GM10847 (cell line): ENCODE measurements at regions not wholly inside any gene's neighbourhood (a gene's known extent, or its start where the extent isn't known, plus 50 kb on each side); places are given as distances from the start of the nearest gene placed in this dataset.

Source experiments
- POLR2A ChIP-seq: IDR thresholded peaks from 2 replicates; pipeline ENCODE4 v1.6.1; 2011; ENCODE audit not compliant: insufficient read length; ENCODE audit errors: extremely low read depth

DNA sequence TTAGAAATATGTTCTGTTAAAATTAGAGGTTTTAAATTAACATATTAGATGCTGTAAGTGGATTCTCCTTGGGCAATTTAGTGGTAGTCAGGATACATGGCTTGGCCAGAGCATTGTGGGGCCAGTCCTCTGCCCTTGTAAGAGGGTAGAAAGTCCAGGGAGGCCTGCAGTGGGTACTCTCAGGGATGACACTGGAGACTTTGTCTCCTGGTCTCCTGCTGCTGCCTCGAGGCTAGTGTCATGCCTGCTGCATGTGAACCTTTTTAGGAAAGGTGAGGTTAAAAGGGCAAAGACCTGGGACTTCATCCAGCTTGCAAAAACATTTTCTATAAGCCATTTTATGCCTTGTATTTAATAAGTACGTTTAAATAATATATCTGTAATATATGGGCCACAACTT is 96.8 kb upstream of the PROK2 start:
- no peak for TF ChIP-seq POLR2A

DNA sequence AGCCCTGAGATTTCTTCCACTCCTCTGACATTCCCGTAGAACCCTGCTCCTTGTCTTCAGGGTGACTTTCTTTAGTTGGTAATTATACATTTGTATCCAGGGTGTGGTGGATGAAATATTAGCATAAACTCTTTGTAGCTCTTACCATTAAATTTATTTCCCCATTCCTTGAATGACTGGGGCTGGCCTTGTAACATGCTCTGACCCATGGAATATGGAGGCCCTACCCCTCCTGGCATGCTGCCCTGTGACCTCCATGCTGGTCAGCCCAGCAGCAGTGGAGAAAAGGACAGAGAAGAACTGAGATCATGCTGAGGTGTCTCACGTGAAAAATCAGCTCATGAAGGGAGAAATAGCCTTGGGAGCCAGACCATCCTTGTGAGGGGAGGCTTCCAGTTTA is 96.1 kb upstream of the PROK2 start:
- TF ChIP-seq POLR2A: no peak

DNA sequence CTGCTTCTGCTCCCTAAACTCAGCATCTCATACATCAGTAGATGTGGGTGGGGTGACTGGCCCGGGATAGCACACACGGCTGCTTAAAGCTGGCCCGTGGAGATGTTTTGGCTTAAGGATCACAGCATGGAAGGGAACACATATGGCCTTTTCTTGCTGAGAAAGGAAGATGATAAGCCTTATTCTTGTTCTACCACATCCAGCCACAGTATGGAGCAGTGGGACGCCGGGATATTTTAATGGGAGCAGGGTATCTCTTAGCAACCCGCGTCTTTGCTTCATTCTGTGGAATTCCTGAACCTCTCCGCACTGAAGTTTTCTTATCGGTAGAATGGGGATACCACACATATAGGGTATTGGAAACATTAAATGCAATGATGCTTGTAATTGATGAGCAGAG is 94.1 kb upstream of the PROK2 start:
- no peak for TF ChIP-seq POLR2A

DNA sequence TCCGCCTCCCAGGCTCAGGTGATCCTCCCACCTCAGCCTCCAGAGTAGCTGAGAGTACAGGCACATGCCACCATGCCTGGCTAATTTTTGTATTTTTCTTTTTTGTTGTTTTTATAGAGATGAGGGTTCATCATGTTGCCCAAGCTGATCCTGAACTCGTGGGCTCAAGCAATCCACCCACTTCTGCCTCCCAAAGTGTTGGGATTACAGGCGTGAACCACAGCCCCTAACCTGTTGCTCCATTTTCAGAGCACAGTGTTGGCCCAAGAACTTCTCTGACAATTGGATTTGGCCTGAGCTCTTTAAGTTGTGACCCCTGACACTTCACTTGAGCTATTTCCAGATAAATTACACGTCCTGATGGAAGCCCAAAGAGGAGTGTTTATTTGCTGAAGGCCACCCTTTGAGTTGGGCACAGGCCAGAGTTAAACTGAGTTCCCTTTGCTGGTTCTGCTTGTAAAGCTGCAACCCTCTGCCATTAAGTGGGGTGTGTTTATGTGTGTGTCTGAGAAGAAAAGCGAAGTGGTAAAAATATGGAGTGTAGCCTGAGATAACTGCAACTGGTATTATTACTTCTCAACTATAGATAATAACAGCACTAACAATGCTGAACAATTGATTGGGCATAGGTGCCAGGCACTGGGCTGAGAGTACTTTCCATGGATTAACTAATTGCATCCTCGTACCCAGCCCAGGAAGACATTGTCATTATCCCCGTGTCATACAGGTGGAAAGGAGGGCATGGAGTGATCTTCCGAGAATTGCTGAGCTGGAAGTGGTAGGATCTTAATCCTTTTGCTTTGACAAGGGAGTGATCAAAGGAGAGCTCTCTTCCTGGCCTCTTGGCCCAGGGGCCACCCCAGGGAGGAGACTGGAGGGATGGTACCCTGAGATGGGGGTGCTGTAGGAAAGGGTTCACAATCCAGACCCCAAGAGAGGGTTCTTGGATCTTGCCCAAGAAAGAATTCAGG is 91.5 kb upstream of the PROK2 start:
- no peak for TF ChIP-seq POLR2A

DNA sequence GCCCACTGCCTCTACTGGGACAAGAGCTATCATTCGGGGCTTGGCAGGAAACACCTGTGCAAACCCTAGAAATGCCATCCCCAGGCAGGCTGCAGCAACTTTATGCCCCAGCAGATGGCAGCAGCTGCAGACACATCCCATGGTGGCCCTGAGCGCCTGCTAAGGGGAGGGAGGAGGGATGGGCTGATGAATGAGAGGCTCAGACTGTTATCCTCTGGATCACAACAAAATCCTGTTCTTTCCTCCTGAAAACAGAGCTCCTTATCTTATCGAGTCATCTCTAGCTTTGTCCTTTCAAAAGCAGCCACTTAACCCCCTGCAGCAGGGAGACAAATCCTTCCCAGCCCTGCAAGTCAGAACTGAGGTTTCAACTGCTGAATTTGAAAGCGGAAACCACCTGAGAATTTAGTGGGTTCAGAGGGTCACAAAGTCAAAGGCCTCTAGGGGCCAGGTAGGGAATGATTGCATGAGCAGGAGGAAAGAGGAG is 90.6 kb upstream of the PROK2 start:
- no peak for TF ChIP-seq POLR2A

DNA sequence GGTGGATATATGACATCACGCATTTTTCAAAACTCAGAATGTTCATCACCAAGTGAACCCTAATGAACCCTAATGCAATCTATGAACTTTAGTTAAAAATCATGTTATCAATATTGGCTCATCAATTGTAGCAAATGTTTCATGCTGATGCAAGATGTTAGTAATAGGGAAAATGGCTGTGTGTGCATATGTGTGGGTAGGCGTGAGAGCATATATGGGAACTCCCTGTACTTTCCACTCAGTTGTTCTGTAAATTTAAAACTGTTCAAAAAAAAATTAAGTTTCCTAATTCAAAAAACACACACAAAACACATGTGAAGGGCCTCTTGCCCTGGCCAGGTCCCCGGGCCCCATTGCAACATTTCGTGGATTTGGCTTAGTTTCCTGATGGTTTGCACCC is 89.7 kb upstream of the PROK2 start:
- no peak for TF ChIP-seq POLR2A

DNA sequence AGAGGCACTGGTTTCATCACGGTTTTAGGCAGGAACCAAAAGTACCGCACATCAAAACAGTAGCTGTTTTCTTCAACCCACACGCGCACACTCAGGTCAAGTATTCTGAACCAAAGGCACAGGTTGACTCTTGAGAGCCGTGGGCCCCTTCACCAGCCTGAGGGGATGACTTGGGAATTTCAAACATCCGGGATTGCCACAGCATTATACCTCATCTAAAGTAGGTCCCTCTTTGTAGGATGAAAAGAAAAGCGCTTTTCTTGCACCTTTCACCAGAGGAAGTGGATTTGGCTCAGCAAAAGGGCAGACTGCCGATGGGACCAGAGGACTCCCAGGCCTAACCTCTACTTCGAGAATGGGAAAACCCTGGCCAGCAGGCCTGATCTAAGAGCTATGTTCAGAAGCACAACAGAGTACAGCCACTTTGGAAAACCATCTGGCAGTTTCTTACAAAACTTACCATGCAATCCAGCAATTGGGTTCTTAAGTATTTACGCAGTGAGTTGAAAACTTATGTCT is 88.2 kb upstream of the PROK2 start:
- TF ChIP-seq POLR2A: no peak

DNA sequence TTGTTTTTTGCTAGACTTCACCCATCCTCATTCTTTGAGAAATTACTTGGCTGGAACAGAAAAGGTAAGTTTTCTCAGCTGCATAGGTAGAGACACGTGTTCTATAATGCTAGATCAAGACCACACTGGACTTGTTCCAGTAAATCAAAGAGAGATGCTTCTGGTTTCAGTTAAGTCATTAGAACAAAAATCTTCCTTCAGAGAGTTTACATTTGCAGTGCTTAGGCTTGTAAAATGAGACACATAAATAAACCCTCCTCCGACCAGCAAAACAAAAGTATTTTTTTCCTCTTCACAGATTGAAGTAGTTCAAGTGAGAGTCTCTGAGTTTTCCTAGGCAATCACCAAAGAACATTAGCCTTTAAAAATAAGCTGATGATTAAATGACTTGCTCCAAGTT is 87.3 kb upstream of the PROK2 start:
- no peak for TF ChIP-seq POLR2A

DNA sequence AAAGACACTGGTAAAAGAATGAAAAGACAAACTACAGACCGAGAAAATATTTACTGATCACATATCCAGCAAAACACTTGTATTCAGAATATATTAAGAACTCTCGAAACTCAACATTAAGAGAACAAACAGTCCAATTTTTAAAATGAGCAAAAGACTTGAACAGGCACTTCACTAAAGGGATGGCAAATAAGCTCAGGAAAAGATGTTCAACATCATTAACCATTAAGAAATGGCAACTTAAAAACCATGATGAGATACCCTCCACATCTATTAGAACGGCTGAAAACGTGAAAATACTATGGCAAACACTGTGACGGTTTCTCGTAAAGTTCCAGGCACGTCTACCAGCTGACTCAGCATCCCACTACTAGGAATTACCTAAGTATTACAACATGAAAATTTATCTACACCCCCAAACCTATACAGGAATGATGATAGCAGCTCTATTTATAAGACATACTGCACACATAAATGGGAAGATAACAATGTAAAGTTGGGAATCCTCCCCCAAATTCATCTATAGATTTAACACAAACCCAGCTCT is 86.1 kb upstream of the PROK2 start:
- TF ChIP-seq POLR2A: no peak

DNA sequence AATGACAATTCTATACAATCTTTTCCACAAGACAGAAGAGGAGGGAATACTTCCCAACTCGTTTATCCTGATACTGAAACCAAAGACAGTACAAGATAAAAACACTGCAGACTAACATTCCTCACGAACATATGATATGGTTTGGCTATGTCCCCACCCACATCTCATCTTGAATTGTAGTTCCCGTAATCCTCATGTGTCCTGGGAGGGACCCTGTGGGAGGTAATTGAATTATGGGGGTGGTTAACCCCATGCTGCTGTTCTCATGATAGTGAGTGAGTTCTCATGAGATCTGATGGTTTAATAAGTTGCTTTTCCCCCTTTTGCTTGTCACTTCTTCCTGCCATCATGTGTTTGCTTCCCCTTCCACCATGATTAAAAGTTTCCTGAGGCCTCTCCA is 83.9 kb upstream of the PROK2 start:
- TF ChIP-seq POLR2A: no peak

DNA sequence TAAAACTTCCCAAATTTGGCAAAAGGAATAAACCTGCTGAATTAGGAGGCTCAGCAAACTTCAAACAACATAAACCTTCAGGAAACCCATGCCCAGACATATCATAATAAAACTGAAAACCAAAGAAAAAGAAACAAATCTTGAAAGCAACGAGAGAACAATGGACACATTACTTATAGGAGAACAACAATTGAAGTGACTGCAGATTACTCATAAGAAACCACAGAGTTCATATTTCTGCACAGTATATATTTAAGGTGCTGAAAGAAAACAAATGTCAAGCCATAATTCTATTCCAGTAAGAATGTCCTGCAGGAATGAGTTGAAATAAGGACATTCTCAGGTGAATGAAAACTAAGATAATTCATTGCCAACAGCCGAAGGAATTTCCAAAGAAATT is 80.8 kb upstream of the PROK2 start:
- TF ChIP-seq POLR2A: no peak

DNA sequence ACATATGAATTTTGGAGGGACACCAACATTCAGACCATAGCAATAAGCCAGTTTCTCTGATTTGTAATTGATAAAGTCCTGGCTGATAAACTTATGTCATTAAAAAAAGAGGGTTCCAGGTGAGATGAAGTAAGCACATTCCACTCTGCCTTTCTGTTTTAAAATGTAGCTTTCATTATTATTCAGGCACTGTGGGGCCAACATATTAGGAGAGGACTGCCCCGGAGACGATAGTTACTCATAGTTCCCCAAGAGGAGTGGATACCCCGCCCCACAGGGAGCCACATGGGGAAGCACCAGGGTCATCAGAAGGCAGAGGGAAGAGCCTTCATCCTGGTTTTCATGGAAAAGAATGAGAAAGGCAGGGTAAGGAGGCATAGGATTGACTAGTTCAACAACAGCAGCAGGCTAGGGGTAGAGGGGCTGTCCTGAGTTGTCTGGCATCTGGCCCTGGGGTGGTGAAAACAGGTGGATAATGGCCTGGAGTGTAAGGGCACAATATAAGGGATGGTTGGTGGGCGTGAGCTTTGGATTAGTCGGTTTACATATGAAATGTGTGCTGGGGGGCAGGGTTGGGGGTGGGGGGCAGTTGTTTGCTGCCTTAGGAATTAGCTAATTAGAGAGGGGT is 78.7 kb upstream of the PROK2 start:
- TF ChIP-seq POLR2A: no peak

DNA sequence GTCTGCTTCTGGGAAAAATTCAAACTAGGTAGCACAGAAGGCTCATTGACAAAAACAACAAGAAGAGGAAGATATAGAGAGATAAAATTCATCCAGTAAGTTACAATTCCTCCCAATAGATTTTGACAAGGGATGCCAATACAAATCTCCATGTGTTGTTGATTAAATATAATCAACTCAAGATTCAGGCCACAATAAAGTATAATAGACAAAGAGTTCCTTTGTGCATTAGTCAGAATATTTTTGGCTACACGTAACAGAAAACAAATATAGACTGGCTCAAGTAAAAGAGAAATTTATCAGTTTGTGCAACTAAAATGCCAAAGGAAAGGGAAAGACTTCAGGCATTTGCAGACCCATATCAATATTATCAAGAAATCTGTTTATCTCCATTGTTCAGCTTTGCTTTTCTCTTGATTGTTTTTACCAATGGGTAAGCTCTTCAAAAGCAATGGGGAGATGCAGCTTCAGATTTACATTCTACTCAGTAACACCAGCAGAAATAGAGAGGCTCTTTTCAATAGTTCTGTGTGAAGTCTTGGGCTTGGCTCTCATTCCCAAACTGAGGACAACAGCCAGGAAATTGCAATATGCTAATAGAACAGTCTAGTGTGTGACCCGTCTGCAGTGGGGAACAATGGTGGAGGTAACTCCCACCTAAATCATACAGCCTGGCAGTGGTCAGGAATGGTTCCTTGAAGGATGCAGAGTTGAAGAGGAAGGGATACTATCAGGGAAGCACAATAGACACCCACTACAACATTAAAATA is 77.6 kb upstream of the PROK2 start:
- TF ChIP-seq POLR2A: no peak

DNA sequence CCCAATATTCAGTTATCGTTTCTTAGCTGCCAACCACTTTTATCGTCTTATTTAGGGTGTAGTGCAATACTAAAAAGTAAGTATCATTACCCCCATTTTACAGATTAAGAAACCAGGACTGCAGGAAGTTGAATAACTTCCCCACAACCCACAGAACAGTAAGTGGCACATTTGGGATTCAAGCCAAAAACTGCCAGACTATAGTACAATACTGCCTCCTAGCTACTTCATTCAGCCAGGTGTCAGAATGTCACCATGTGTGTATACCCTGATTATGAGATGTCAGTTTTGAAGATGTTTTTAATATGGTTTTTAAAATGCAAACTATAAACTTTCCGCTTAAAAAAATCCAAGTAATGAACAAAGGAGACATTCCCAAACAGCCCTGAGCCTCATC is 74.2 kb upstream of the PROK2 start:
- TF ChIP-seq POLR2A: no peak

DNA sequence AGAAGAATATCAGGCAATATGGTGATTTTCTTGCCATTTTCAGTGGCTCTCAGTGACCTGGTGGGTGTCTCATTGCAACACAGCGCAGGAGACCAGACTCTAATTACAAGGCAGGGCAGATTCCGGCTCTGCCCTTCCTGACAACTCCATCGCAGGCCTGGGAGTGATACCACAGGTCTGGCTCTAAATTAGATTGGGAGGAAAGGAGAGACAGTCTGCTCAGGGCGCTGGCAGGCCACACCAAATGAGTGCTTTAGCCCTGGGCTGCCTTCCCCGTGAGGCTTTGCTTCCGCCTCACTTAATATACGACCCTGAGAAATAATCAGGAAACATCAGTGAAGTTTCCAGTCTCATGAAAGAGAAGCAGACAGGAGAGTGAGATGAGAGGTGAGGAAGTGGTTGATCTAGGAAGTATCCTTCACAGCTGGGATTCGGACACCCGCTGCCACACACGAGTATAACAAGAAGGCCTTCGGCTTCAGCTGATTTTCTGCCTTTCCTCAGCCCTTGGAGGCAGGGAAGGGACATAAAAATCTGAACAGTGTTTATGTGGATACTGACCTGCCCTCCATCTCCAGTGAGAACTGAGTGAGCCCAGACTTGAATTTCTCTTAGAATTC is 73.7 kb upstream of the PROK2 start:
- no peak for TF ChIP-seq POLR2A

DNA sequence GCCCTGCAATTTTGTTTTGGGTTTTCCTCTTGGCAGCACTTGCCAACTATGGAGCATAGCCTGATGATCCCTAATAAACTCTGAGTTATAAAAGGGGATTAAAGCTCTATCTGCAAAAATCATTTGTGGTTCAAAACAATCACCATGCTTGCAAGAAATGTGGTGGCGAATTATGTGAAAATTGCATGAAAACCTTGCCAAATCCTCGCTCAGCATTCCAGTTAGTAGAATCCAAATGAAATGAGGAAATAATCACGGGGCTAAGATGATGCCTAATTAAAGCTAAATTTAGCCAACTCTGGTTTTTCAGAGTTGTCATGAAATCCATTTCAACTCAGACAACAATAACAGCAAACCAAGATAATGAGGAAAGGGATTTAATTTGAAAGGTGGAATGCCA is 73.0 kb upstream of the PROK2 start:
- no peak for TF ChIP-seq POLR2A
